Endothelial cell of umbilical vein (primary cell): ENCODE measurements at regions not wholly inside any gene's neighbourhood (a gene's known extent, or its start where the extent isn't known, plus 50 kb on each side); places are given as distances from the start of the nearest gene placed in this dataset.
"Not testable (repeated sequence)": the region's sequence is repeated elsewhere in the genome, so short reads cannot be mapped to it uniquely, and the experiment has no call there.

Experiments used
- BruUV-seq: library from RNA; stranded (reverse); fragments of 400-500 nt; replicated peaks from 2 replicates; lab custom pipeline; 2021; lab: Mats Ljungman, UMichigan
- CTCF ChIA-PET: fragments of 300-600, 350-600 bp; sonication (Branson Sonifier 250); formaldehyde crosslinking; loops from one replicate; lab custom pipeline; 2021; ENCODE audit warnings: antibody characterized with exemption, inconsistent platforms; lab: Charles Lee
- POLR2A ChIA-PET: fragments of 300-600, 350-600 bp; sonication (Branson Sonifier 250); formaldehyde crosslinking; loops from one replicate; lab custom pipeline; 2021; ENCODE audit warnings: antibody characterized with exemption, inconsistent platforms; lab: Charles Lee
- DNase-seq: peaks from one replicate; pipeline ENCODE4 v3.0.0-alpha.2; 2011; ENCODE audit warnings: low read depth, low spot score
- FAIRE-seq: peaks from 2 replicates; lab custom pipeline; 2011; peaks lifted over from hg19 to GRCh38; lab: Jason Lieb, UNC
- H2AFZ ChIP-seq: 2 replicates; pipeline ENCODE4 v1.6.0; 2012; ENCODE audit warnings: low read depth, low read length, control low read depth, inconsistent platforms
- H3K27ac ChIP-seq: 2 replicates; pipeline ENCODE4 v1.5.1; 2011; ENCODE audit warnings: low read depth, mild to moderate bottlenecking, control low read depth, low read length, moderate library complexity; ENCODE audit not compliant: insufficient read depth
- H3K27me3 ChIP-seq, 2 experiments: 2 replicates each; pipeline versions ENCODE4 v1.6.0 to v1.6.1; 2011; ENCODE audit warnings: low read length in 2 of 2, mixed read lengths in 1 of 2; ENCODE audit not compliant: control insufficient read depth in 2 of 2, insufficient read depth in 2 of 2
- H3K36me3 ChIP-seq, 2 experiments: 2 replicates in 1 of 2; 3 replicates in 1 of 2; pipeline ENCODE4 v1.5.1; 2011; ENCODE audit warnings: low read length in 2 of 2, mild to moderate bottlenecking in 1 of 2, moderate library complexity in 1 of 2; ENCODE audit not compliant: control insufficient read depth in 2 of 2, insufficient read depth in 2 of 2; ENCODE audit errors: extremely low read depth in 1 of 2
- H3K4me1 ChIP-seq: 3 replicates; pipeline ENCODE4 v1.5.1; 2011; ENCODE audit warnings: mild to moderate bottlenecking, low read length; ENCODE audit not compliant: control insufficient read depth, insufficient read depth; ENCODE audit errors: extremely low read depth
- H3K4me2 ChIP-seq: 2 replicates; pipeline ENCODE4 v1.6.1; 2011; ENCODE audit warnings: low read length, control low read depth, mixed read lengths; ENCODE audit not compliant: insufficient read depth
- H3K4me3 ChIP-seq, 3 experiments: fragments of 200-600 bp in 1 of 3; sonication (generic), shearing (Covaris generic) in 1 of 3; replicated peaks in 1 of 3; 2 replicates each; pipeline ENCODE4 v1.5.1; 2011 to 2016; ENCODE audit warnings: control low read depth in 3 of 3, low read length in 3 of 3, mild to moderate bottlenecking in 2 of 3, inconsistent platforms in 1 of 3, low read depth in 1 of 3, moderate library complexity in 1 of 3; ENCODE audit not compliant: insufficient read depth in 1 of 3
- H3K79me2 ChIP-seq: 2 replicates; pipeline ENCODE4 v1.6.0; 2012; ENCODE audit warnings: low read length, inconsistent platforms; ENCODE audit not compliant: control insufficient read depth, insufficient read depth
- H3K9ac ChIP-seq: replicated peaks from 2 replicates; pipeline ENCODE3; 2011; ENCODE audit warnings: low read length, control low read depth; ENCODE audit not compliant: insufficient read depth; ENCODE audit errors: extremely low read depth
- H3K9me1 ChIP-seq: replicated peaks from 3 replicates; pipeline ENCODE4 v1.6.0; 2011; ENCODE audit warnings: mild to moderate bottlenecking, low read length; ENCODE audit not compliant: control insufficient read depth, insufficient read depth; ENCODE audit errors: extremely low read depth
- H3K9me3 ChIP-seq: replicated peaks from 2 replicates; pipeline ENCODE4 v1.5.1; 2012; ENCODE audit warnings: low read length, inconsistent platforms; ENCODE audit not compliant: control insufficient read depth, insufficient read depth
- H4K20me1 ChIP-seq: replicated peaks from 2 replicates; pipeline ENCODE3; 2011; ENCODE audit warnings: mild to moderate bottlenecking, low read length; ENCODE audit not compliant: control insufficient read depth, insufficient read depth; ENCODE audit errors: extremely low read depth
- dilution Hi-C: fragments of 300-500 bp; cut with MboI; formaldehyde crosslinking; loops from one replicate; pipeline ENCODE4 v1.15.0; 2019; ENCODE audit warnings: low sequenced_read_pairs; ENCODE audit not compliant: extremely low pct_ligation_motif_present
- intact Hi-C: fragments of 100-400 bp; cut with micrococcal nuclease; formaldehyde crosslinking; loops from one replicate; pipeline ENCODE4 v1.10.0; 2022

- H4K20me1 ChIP-seq, FAIRE-seq, H3K9me3 ChIP-seq, H3K79me2 ChIP-seq, POLR2A ChIA-PET, BruUV-seq, H2AFZ ChIP-seq, H3K27me3 ChIP-seq, dilution Hi-C loops, intact Hi-C loops, CTCF ChIA-PET, H3K4me1 ChIP-seq, H3K4me3 ChIP-seq, DNase-seq, H3K27ac ChIP-seq, H3K36me3 ChIP-seq, H3K4me2 ChIP-seq, H3K9me1 ChIP-seq, H3K9ac ChIP-seq: not testable (repeated sequence)
Measured at GRCh38 chr15:84503101-84503500, 97.7 kb upstream of the ZSCAN2 start.

GRCh38 chr15:84505552-84505951 is 95.3 kb upstream of the ZSCAN2 start:
- H4K20me1 ChIP-seq, DNase-seq, dilution Hi-C loops, H3K9me3 ChIP-seq, H3K9me1 ChIP-seq, H3K4me1 ChIP-seq, H3K4me3 ChIP-seq, CTCF ChIA-PET, H3K27me3 ChIP-seq, H3K36me3 ChIP-seq, H3K27ac ChIP-seq, BruUV-seq, POLR2A ChIA-PET, H3K79me2 ChIP-seq, H3K4me2 ChIP-seq, intact Hi-C loops, H2AFZ ChIP-seq, H3K9ac ChIP-seq, FAIRE-seq: not testable (repeated sequence)

GRCh38 chr15:84512324-84512723 is 88.5 kb upstream of the ZSCAN2 start:
- dilution Hi-C loops, H4K20me1 ChIP-seq, H3K36me3 ChIP-seq, DNase-seq, BruUV-seq, intact Hi-C loops, H3K9ac ChIP-seq, POLR2A ChIA-PET, H3K4me2 ChIP-seq, CTCF ChIA-PET, H3K27ac ChIP-seq, H3K4me3 ChIP-seq, H3K9me3 ChIP-seq, FAIRE-seq, H3K79me2 ChIP-seq, H3K4me1 ChIP-seq, H3K27me3 ChIP-seq, H2AFZ ChIP-seq, H3K9me1 ChIP-seq: not testable (repeated sequence)

GRCh38 chr15:84516773-84517172 is 84.0 kb upstream of the ZSCAN2 start:
- H3K27me3 ChIP-seq, H3K9me1 ChIP-seq, H3K4me3 ChIP-seq, FAIRE-seq, DNase-seq, CTCF ChIA-PET, H3K36me3 ChIP-seq, H3K4me2 ChIP-seq, H3K9me3 ChIP-seq, dilution Hi-C loops, BruUV-seq, H4K20me1 ChIP-seq, H2AFZ ChIP-seq, H3K9ac ChIP-seq, intact Hi-C loops, H3K27ac ChIP-seq, H3K79me2 ChIP-seq, POLR2A ChIA-PET, H3K4me1 ChIP-seq: not testable (repeated sequence)
